Nephron progenitor cell (in vitro differentiated cells): ENCODE measurements at regions not wholly inside any gene's neighbourhood (a gene's known extent, or its start where the extent isn't known, plus 50 kb on each side); places are given as distances from the start of the nearest gene placed in this dataset.

Experiments used
- DNase-seq: peaks from one replicate; pipeline ENCODE4 v3.0.0; 2021
- H3K27ac Mint-ChIP-seq: 2 replicates; pipeline ENCODE4 v1.8.0; 2021; ENCODE audit warnings: mild to moderate bottlenecking, moderate library complexity, mixed read lengths
- H3K27me3 Mint-ChIP-seq: 2 replicates; pipeline ENCODE4 v1.8.0; 2021; ENCODE audit warnings: mild to moderate bottlenecking, low read depth, mixed read lengths; ENCODE audit not compliant: poor library complexity
- H3K36me3 Mint-ChIP-seq: 2 replicates; pipeline ENCODE4 v1.8.0; 2021; ENCODE audit warnings: low read depth, mixed read lengths
- H3K4me1 Mint-ChIP-seq: 2 replicates; pipeline ENCODE4 v1.8.0; 2021; ENCODE audit warnings: mixed read lengths
- H3K4me3 Mint-ChIP-seq: 2 replicates; pipeline ENCODE4 v1.8.0; 2021; ENCODE audit warnings: mild to moderate bottlenecking, moderate library complexity, mixed read lengths
- H3K9me3 Mint-ChIP-seq: 2 replicates; pipeline ENCODE4 v1.8.0; 2021; ENCODE audit warnings: mild to moderate bottlenecking, moderate library complexity, mixed read lengths
- TF ChIP-seq, protein P1 (sequence below): fragments of 200-600 bp; sonication (generic); IDR thresholded peaks from 2 replicates; pipeline ENCODE4 v1.5.0; 2021; ENCODE audit warnings: antibody characterized with exemption

DNA sequence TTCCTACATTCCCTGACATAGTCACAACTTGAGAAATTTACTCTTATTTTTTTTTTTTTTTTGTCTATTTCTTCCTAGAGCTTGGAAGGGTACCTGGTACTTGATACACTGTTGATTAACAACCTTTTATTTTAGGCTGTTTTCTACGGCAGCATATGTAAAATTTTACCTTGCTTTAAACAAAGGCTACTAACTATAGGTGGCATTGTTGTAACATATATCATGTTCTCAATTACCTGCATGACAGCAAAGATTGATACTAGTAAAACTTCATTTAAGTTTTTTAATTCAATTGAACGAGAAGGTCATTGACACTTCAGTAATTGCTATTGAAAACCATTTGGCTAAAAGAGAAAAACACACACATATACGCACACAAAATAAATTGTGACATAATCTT is 238.3 kb upstream of the ESRRG start:
- TF ChIP-seq, protein P1, sequence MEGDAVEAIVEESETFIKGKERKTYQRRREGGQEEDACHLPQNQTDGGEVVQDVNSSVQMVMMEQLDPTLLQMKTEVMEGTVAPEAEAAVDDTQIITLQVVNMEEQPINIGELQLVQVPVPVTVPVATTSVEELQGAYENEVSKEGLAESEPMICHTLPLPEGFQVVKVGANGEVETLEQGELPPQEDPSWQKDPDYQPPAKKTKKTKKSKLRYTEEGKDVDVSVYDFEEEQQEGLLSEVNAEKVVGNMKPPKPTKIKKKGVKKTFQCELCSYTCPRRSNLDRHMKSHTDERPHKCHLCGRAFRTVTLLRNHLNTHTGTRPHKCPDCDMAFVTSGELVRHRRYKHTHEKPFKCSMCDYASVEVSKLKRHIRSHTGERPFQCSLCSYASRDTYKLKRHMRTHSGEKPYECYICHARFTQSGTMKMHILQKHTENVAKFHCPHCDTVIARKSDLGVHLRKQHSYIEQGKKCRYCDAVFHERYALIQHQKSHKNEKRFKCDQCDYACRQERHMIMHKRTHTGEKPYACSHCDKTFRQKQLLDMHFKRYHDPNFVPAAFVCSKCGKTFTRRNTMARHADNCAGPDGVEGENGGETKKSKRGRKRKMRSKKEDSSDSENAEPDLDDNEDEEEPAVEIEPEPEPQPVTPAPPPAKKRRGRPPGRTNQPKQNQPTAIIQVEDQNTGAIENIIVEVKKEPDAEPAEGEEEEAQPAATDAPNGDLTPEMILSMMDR = no peak
- Mint-ChIP-seq H3K27me3 (no peaks in the 10 kb centered on the region), H3K4me3 (no peak overlapping the region), H3K4me1 (no peaks in the 10 kb centered on the region), H3K36me3 (no peaks in the 10 kb centered on the region), H3K27ac (no peak overlapping the region), H3K9me3 (peaks cover 7% of the 10 kb centered on the region)
- DNase-seq = no peak

- TF ChIP-seq, protein P1 = no peak
- H3K27ac Mint-ChIP-seq = no peak overlapping the region
- H3K27me3 Mint-ChIP-seq = no peaks in the 10 kb centered on the region
- H3K36me3 Mint-ChIP-seq = no peaks in the 10 kb centered on the region
- H3K4me1 Mint-ChIP-seq = no peaks in the 10 kb centered on the region
- DNase-seq = no peak
- peaks cover 15% of the 10 kb centered on the region for H3K9me3 Mint-ChIP-seq
- no peak overlapping the region for H3K4me3 Mint-ChIP-seq
Observed at GRCh38 chr1:216960716-216961115, 237.5 kb upstream of the ESRRG start.

- H3K27me3 Mint-ChIP-seq = no peaks in the 10 kb centered on the region
- peaks cover 16% of the 10 kb centered on the region for H3K9me3 Mint-ChIP-seq
- no peak for DNase-seq
- no peaks in the 10 kb centered on the region for H3K4me1 Mint-ChIP-seq
- TF ChIP-seq, protein P1 = no peak
- H3K36me3 Mint-ChIP-seq = no peaks in the 10 kb centered on the region
- H3K27ac Mint-ChIP-seq = no peak overlapping the region
- H3K4me3 Mint-ChIP-seq = no peak overlapping the region
Observed at GRCh38 chr1:216958569-216958968, 235.3 kb upstream of the ESRRG start.

- Mint-ChIP-seq H3K36me3 (no peaks in the 10 kb centered on the region), H3K4me3 (no peak overlapping the region), H3K9me3 (peaks cover 16% of the 10 kb centered on the region), H3K4me1 (no peaks in the 10 kb centered on the region), H3K27ac (no peak overlapping the region), H3K27me3 (no peaks in the 10 kb centered on the region)
- DNase-seq = no peak
- TF ChIP-seq, protein P1 = no peak
Observed at GRCh38 chr1:216953495-216953894, 230.3 kb upstream of the ESRRG start.

DNA sequence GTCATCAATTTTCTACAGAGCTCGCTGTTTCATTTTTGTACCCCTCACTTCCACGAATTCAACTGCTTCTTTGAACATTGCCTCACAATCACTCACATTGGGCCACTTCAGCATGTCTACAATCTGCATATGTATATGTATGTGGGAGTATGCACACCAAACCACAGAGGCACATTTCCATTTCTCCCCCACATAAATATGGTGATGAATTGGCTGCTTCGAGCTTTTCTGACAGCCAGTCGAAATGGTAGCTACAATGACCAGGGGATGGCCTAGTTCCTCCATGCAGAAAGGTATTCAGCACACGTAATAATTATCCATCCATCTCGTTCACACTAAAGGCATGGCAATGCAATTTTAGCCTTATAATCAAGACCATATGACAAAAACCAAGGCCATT is 229.6 kb upstream of the ESRRG start:
- Mint-ChIP-seq H3K9me3 (peaks cover 16% of the 10 kb centered on the region), H3K36me3 (no peaks in the 10 kb centered on the region), H3K4me3 (no peak overlapping the region), H3K4me1 (no peaks in the 10 kb centered on the region), H3K27ac (no peak overlapping the region), H3K27me3 (no peaks in the 10 kb centered on the region)
- TF ChIP-seq, protein P1 = no peak
- DNase-seq = no peak

DNA sequence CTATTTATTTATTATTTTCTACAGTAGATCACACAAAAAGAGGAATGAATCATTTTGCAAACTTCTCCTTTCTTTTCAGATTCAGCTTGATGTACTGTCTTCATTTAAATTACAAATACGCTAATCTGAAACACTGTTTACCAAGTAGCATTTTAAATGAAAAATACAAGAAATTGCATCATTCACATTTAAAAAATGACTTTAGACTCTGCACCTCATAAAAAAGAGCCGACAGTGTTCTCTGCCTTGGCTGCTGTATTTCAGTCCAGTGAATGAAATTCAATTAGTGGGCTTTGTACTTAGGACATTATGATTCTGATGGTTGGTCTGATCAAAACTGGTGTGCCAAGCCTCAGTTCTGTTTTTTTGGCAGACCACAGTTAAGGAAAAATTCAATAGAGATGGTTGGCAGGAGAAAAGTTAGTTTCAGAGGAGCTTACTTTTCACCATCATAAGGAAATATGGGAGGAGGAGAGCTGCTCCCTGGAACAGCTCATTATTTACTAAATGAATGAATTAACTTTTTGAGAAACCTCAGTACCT is 222.4 kb upstream of the ESRRG start:
- no peaks in the 10 kb centered on the region for H3K36me3 Mint-ChIP-seq
- H3K27ac Mint-ChIP-seq = no peak overlapping the region
- H3K9me3 Mint-ChIP-seq = no peaks in the 10 kb centered on the region
- TF ChIP-seq, protein P1 = no peak
- no peaks in the 10 kb centered on the region for H3K27me3 Mint-ChIP-seq
- no peak for DNase-seq
- H3K4me1 Mint-ChIP-seq = peaks cover 5% of the 10 kb centered on the region
- no peak overlapping the region for H3K4me3 Mint-ChIP-seq
